HG03175 (cell line): ENCODE measurements at regions not wholly inside any gene's neighbourhood (a gene's known extent, or its start where the extent isn't known, plus 50 kb on each side); places are given as distances from the start of the nearest gene placed in this dataset.
"Not testable (repeated sequence)": the region's sequence is repeated elsewhere in the genome, so short reads cannot be mapped to it uniquely, and the experiment has no call there.

Experiments used
- ATAC-seq: cut with Tn5 transposase; IDR thresholded peaks from one replicate; pipeline ENCODE4 v1.9.1; 2021; ENCODE audit warnings: mild to moderate bottlenecking, moderate library complexity; ENCODE audit not compliant: unreplicated experiment

- no peak for ATAC-seq
Measured at GRCh38 chr22:23384431-23384830, 195.7 kb downstream of the IGLL1 start.

GRCh38 chr22:23383491-23384361 lies 196.4 kb downstream of the IGLL1 start:
- no peak for ATAC-seq

DNA sequence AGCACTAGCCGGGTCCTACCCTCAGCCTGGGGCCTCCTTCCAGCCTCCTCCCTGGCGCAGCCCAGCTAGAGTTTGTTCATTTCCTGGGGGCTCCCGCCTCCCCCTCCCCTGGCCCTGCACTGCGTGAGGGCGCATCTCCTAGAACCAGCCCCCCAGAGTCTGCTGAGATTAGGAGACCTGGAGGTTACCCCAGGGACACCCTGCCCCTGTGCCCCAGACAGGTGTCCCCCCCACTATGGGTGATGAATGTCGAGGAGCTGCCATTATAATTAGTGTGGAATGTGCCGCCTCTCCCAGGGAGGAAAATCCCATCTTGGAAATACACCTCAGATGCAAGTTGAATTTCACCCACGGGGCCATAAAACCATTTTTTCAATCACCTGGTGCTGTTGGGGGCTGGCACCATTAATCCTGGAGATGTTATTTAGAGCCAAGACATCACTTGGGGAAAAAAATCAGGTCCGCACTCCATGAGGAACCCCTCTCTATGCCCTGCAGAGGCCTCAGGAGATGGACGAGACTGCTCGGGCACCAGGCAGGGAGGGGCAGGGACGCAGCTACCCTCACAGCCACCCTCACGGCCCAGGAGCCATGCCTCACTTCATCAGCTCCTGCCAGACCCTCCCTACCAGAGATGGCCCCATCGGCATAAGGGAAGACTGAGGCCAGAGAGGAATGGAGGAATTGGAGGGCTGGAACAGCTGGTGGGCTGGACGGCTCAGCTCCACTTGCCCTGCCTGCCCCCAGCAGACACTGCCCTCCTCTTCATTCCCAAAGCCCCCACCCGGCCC lies 197.5 kb downstream of the IGLL1 start:
- no peak for ATAC-seq

GRCh38 chr22:23381661-23382427 lies 198.2 kb downstream of the IGLL1 start:
- no peak for ATAC-seq

DNA sequence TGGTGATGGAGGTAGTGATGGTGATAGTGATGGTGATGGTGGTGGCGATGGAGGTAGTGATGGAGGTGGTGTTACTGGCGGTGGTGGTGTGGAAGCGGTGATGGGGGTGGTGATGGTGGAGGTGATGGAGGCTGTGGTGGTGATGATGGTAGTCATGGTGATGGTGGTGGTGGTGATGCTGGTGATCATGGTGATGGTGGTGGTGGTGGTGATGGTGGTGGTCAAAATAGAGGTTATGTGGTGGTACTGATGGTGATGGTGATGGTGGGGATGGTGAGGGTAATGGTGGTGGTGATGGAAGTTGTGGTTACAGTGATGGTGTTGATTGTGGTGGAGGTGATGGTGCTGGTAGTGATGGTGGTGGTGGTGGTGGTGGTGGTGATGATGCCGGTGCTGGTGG lies 199.2 kb downstream of the IGLL1 start:
- ATAC-seq, result no peak

GRCh38 chr22:23380230-23380573 lies 199.9 kb downstream of the IGLL1 start:
- ATAC-seq, result no peak

GRCh38 chr22:23379540-23380229 lies 199.4 kb downstream of the BCR start:
- ATAC-seq, result not testable (repeated sequence)

- ATAC-seq, result no peak
Measured at GRCh38 chr22:23377767-23378166, 197.5 kb downstream of the BCR start.

- ATAC-seq, result no peak
Measured at GRCh38 chr22:23376256-23376655, 195.9 kb downstream of the BCR start.

GRCh38 chr22:23375031-23375827 lies 194.9 kb downstream of the BCR start:
- ATAC-seq, result no peak

GRCh38 chr22:23373601-23374000 lies 193.3 kb downstream of the BCR start:
- ATAC-seq, result no peak

DNA sequence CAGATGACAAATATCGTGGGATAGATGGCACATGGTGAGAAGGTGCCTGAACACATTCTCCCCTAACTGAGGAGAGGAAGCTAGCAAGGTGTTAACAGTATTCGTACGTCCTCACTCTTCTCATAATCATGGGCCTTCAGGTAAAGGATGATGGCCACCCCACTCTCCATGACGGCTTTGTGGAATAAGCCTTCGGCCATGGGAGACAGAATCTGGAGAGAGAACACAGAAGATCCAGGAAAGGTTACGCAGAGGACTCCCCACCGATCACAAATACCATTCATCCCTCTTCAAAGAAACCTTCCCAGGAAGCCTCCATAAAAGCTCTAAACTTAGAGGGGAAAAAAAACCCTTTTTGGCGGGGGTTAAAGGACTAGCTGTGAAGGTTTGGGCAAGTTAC lies 189.9 kb downstream of the BCR start:
- ATAC-seq, result no peak

GRCh38 chr22:23369054-23369685 lies 188.9 kb downstream of the BCR start:
- ATAC-seq, result no peak
